ENCODE measurements at regions not wholly inside any gene's neighbourhood (a gene's known extent, or its start where the extent isn't known, plus 50 kb on each side); places are given as distances from the start of the nearest gene placed in this dataset.

DNA sequence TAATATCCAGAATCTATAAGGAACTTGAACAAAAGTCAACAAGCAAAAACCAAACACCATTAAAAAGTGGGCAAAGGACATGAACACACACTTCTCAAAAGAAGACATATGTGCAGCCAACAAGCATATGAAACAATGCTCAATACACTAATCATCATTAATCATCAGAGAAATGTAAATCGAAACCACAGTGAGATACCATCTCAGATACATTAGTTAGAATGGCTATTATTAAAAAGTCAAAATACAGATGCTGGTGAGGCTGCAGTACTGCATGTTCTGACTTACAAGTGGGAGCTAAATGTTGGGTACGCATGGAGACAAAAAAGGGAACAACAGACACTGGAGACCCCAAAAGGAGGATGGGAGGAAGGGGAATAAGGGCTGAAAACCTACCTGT is 67.1 kb downstream of the BLTP3B start:
- TF ChIP-seq CTCF (IDR thresholded peaks at IDR 0.05) = no peak
- no peak for TF ChIP-seq POLR2A (IDR thresholded peaks at IDR 0.05)
